ENCODE measurements at regions not wholly inside any gene's neighbourhood (a gene's known extent, or its start where the extent isn't known, plus 50 kb on each side); places are given as distances from the start of the nearest gene placed in this dataset.
"Not testable (repeated sequence)": the region's sequence is repeated elsewhere in the genome, so short reads cannot be mapped to it uniquely, and the experiment has no call there.

- no peak for DNase-seq
These were observed 358.1 kb downstream of the VRK1 start for GRCh38 chr14:97155320-97155719.

GRCh38 chr14:97155814-97156213, 358.6 kb downstream of the VRK1 start:
- no peak for DNase-seq

GRCh38 chr14:97156705-97157104, 359.5 kb downstream of the VRK1 start:
- DNase-seq, result no peak

GRCh38 chr14:97158102-97158501, 360.9 kb downstream of the VRK1 start:
- DNase-seq, result no peak

DNA sequence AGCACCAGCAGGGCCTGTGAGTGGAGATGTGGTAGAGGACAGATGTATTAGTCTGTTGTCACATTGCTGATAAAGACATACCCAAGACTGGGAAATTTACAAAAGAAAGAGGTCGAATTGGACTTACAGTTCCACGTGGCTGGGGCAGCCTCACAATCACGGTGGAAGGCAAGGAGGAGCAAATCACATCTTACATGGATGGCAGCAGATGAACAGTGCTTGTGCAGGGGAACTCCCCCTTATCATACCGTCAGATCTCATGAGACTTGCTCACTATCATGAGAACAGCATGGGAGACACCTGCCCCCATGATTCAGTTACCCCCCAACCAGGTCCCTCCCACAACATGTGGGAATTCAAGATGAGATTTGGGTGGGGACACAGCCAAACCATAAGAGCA, 361.9 kb downstream of the VRK1 start:
- no peak for DNase-seq

DNA sequence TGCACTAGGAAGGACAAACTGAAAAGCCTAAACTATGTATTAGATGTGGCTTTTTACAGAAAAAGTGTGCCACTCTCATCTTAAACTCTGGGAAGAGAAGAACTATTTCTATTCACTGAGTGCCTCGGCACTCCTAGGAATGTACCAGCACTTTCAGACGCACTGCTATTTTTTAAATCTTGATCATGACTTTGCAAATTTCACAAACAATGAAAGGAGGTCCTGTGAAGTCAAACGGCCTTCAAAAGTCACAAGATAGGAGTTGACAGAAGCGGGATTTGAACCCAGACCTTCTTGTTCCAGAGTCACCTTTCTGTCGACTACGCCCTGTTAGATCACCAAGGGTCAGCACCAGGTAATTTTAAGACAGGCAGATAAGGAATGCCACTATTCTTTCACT, 365.4 kb downstream of the VRK1 start:
- DNase-seq, result no peak

- DNase-seq, result no peak
These were observed 366.8 kb downstream of the VRK1 start for GRCh38 chr14:97164021-97164420.

GRCh38 chr14:97166497-97166896, 369.3 kb downstream of the VRK1 start:
- DNase-seq, result no peak

DNA sequence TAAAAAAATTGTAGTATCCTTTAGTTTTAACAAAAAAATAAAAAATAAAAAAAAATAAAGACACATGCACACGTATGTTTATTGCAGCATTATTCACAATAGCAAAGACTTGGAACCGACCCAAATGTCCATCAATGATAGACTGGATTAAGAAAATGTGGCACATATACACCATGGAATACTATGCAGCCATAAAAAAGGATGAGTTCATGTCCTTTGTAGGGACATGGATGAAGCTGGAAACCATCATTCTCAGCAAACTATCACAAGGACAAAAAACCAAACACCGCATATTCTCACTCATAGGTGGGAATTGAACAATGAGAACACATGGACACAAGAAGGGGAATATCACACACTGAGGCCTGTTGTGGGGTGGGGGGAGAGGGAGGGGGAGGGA, 370.4 kb downstream of the VRK1 start:
- not testable (repeated sequence) for DNase-seq

GRCh38 chr14:97172644-97173043, 375.5 kb downstream of the VRK1 start:
- no peak for DNase-seq

GRCh38 chr14:97177016-97177415, 379.8 kb downstream of the VRK1 start:
- DNase-seq, result peak; percentile 54

- no peak for DNase-seq
These were observed 380.5 kb downstream of the VRK1 start for GRCh38 chr14:97177635-97178034.

- DNase-seq, result no peak
These were observed 381.6 kb downstream of the VRK1 start for GRCh38 chr14:97178781-97179180.

DNA sequence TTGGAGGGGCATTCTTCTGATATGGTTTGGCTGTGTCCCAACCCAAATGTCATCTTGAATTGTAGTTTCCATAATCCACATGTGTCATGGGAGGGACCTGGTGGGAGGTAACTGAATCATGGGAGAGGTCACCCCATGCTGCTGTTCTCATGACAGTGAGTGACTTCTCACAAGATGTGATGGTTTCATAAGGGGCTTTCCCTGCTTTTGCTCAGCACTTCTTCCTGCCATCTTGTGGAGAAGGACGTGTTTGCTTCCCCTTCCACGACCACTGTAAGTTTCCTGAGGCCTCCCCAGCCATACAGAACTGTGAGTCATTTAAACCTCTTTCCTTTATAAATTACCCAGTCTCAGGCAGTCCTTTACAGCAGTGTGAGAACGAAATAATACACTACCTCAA, 382.4 kb downstream of the VRK1 start:
- no peak for DNase-seq

GRCh38 chr14:97180304-97181200, 383.4 kb downstream of the VRK1 start:
- peak; percentile 47 for DNase-seq

GRCh38 chr14:97185186-97185585, 388.0 kb downstream of the VRK1 start:
- peak; percentile 10 for DNase-seq

DNA sequence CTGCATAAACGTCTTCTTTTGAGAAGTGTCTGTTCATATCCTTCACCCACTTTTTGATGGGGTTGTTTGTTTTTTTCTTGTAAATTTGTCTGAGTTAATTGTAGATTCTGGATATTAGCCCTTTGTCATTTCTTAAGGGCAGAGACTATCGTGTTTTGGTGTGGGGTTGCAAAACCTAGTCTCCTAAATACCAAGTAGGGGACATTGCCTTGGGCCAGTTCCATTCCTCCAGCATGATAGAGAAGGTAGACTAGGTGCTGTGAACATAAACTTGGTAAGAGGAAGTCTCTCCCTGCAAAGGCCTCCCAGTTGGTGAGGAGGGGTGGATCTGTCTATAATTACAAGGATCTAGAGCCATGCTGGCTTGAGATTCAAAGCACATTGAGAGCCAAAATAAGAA, 390.7 kb downstream of the VRK1 start:
- no peak for DNase-seq

GRCh38 chr14:97196336-97196735, 399.2 kb downstream of the VRK1 start:
- peak; percentile 4 for DNase-seq

DNA sequence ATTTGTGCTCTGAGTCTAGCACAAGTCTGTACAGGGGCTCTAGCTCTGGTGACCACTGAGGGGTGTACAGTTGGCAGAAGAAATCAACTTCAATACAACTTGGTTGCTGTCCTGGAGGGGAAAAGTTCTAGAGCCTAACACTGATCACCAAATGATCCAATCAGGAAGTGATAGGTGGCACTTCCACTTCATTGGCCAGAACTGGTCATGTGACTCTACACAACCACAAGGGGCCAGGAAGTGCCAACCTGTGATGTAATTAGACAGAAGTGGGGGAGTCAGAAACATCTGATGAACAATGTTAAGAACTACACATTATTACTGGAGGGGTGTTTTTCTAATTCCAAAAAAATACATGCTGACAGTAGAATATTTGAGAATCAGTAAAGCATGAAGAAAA, 401.6 kb downstream of the VRK1 start:
- no peak for DNase-seq

- DNase-seq, result no peak
These were observed 403.1 kb downstream of the VRK1 start for GRCh38 chr14:97200245-97200644.

DNA sequence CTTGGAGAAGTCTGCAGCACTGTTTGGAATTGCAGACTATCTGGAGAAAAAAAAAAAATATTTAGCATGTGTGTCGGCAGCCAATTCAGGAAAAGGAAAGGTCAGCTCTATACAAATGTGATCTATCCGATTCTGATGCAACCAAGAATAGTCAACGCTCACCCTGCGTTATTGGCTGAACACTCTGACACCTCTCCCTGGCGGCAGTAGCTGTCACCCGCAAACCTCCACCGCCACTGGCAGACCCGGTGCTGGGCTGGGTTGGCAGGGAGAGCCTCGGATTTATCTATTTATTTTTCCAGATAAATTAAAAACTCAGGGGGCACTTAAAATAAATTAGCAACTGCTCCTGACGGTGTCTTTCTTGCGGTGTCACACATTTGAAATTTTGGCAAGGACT, 409.7 kb downstream of the VRK1 start:
- DNase-seq, result no peak

DNA sequence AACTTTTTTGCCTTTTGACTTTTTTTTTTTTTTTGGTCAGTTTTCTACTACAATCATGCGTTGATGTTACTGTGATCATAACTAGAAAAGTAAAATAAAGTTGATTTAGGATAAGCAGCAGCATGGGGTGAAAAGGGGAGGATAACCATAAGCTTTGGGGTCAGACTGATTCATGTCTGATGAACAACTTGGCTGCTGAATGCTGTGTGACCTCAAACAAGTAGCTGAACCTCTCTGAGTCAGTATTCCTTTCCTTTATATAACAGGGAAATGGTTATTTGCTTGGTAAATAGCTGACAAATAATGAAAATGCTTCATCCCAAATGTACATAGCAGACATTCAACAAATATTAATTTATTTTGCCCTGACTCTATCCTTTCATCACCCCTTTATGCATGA, 413.0 kb downstream of the VRK1 start:
- no peak for DNase-seq

DNA sequence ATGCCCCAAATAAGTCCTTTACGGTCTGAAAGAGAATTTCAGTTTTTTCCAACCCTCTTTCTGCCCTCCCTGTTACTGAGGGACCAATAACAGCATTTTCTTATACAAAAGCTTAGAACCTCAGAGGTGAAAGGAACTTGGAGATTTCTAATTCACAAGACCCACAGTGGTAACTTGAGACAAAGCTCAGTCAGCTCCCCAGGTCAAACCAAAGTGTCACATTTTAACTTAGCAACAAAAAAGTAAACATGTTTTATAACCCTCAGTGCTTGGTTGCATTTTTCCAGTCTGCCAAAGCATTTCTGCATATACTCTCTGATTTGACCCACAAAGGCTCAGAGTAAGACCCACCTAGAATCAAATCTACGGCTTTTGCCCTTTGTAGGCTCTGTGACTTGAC, 415.2 kb downstream of the VRK1 start:
- no peak for DNase-seq

DNA sequence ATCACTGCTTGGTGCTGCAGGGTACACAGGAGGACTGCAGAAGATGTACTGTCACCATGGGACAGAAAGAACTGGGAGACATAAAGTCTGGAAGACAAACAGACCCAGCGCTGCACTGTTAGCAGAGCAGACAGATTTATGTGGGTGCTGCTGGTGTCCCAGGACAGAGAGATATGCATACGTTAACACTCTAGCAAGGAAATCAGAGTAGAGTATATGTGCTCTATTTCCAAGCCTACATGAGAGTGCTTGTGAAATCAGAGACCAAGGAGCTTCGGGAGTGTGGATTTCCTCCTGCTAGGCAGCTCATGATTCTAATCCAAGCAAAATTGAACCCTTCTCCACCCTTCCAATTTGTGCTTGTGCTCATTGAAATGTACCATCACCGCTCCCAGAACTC, 416.5 kb downstream of the VRK1 start:
- DNase-seq, result no peak

Measured in DMS53 (cell line).